Neural crest cell (in vitro differentiated cells): ENCODE measurements at regions not wholly inside any gene's neighbourhood (a gene's known extent, or its start where the extent isn't known, plus 50 kb on each side); places are given as distances from the start of the nearest gene placed in this dataset.

Experiments
- DNase-seq: peaks from one replicate; pipeline ENCODE4 v3.0.0; 2021; ENCODE audit warnings: low read depth, mixed read lengths, low spot score
- H3K27ac Mint-ChIP-seq: one replicate; pipeline ENCODE4 v1.8.0; 2021; ENCODE audit warnings: mild to moderate bottlenecking, mixed read lengths; ENCODE audit not compliant: unreplicated experiment
- H3K27me3 Mint-ChIP-seq: 2 replicates; pipeline ENCODE4 v1.8.0; 2021; ENCODE audit warnings: low read depth, mild to moderate bottlenecking, mixed read lengths
- H3K36me3 Mint-ChIP-seq: 2 replicates; pipeline ENCODE4 v1.8.0; 2021; ENCODE audit warnings: low read depth, mild to moderate bottlenecking, mixed read lengths
- H3K4me1 Mint-ChIP-seq: 2 replicates; pipeline ENCODE4 v1.8.0; 2021; ENCODE audit warnings: mixed read lengths
- H3K4me3 Mint-ChIP-seq: one replicate; pipeline ENCODE4 v1.8.0; 2021; ENCODE audit warnings: mild to moderate bottlenecking, mixed read lengths
- H3K9me3 Mint-ChIP-seq: 2 replicates; pipeline ENCODE4 v1.8.0; 2021; ENCODE audit warnings: mixed read lengths
- CTCF ChIP-seq: fragments of 200-600 bp; sonication (generic); conservative IDR thresholded peaks from 2 replicates; pipeline ENCODE4 v1.5.0; 2021; ENCODE audit warnings: antibody characterized with exemption, mild to moderate bottlenecking

- no peak for DNase-seq
- Mint-ChIP-seq H3K36me3 (no peaks in the 10 kb centered on the region), H3K4me1 (no peaks in the 10 kb centered on the region), H3K4me3 (no peak overlapping the region), H3K9me3 (peaks cover 2% of the 10 kb centered on the region), H3K27me3 (peaks cover 3% of the 10 kb centered on the region), H3K27ac (no peak overlapping the region)
- TF ChIP-seq CTCF: no peak
Observed at GRCh38 chr6:206264-206663, 86.0 kb upstream of the DUSP22 start.

GRCh38 chr6:208364-208763, 83.9 kb upstream of the DUSP22 start:
- H3K27me3 Mint-ChIP-seq: peaks cover 9% of the 10 kb centered on the region
- no peak overlapping the region for H3K4me3 Mint-ChIP-seq
- H3K4me1 Mint-ChIP-seq: no peaks in the 10 kb centered on the region
- H3K9me3 Mint-ChIP-seq: peaks cover 5% of the 10 kb centered on the region
- H3K27ac Mint-ChIP-seq: no peak overlapping the region
- DNase-seq: no peak
- no peaks in the 10 kb centered on the region for H3K36me3 Mint-ChIP-seq
- TF ChIP-seq CTCF: no peak

- H3K27me3 Mint-ChIP-seq: peaks cover 9% of the 10 kb centered on the region
- peaks cover 6% of the 10 kb centered on the region for H3K9me3 Mint-ChIP-seq
- H3K4me3 Mint-ChIP-seq: no peak overlapping the region
- no peaks in the 10 kb centered on the region for H3K36me3 Mint-ChIP-seq
- no peak for DNase-seq
- TF ChIP-seq CTCF: no peak
- no peaks in the 10 kb centered on the region for H3K4me1 Mint-ChIP-seq
- H3K27ac Mint-ChIP-seq: no peak overlapping the region
Observed at GRCh38 chr6:208938-209337, 83.3 kb upstream of the DUSP22 start.

GRCh38 chr6:209432-210103, 82.7 kb upstream of the DUSP22 start:
- H3K4me1 Mint-ChIP-seq: no peaks in the 10 kb centered on the region
- no peak overlapping the region for H3K27ac Mint-ChIP-seq
- DNase-seq: no peak
- H3K9me3 Mint-ChIP-seq: peaks cover 8% of the 10 kb centered on the region
- no peaks in the 10 kb centered on the region for H3K36me3 Mint-ChIP-seq
- peaks cover 9% of the 10 kb centered on the region for H3K27me3 Mint-ChIP-seq
- no peak overlapping the region for H3K4me3 Mint-ChIP-seq
- TF ChIP-seq CTCF: no peak

- Mint-ChIP-seq H3K27ac (no peak overlapping the region), H3K27me3 (peaks cover 9% of the 10 kb centered on the region), H3K4me3 (no peak overlapping the region), H3K36me3 (no peaks in the 10 kb centered on the region), H3K4me1 (no peaks in the 10 kb centered on the region), H3K9me3 (peaks cover 8% of the 10 kb centered on the region)
- no peak for TF ChIP-seq CTCF
- no peak for DNase-seq
Observed at GRCh38 chr6:210104-210456, 82.2 kb upstream of the DUSP22 start.
